Neural progenitor cell (in vitro differentiated cells): ENCODE measurements at regions not wholly inside any gene's neighbourhood (a gene's known extent, or its start where the extent isn't known, plus 50 kb on each side); places are given as distances from the start of the nearest gene placed in this dataset.

Experiments used
- DNase-seq: peaks from one replicate; pipeline ENCODE4 v3.0.0-alpha.2; 2016; ENCODE audit warnings: low spot score
- H2AFZ ChIP-seq: fragments of 200-600 bp; sonication (generic); replicated peaks from 2 replicates; pipeline ENCODE4 v1.6.1; 2016; ENCODE audit warnings: antibody characterized with exemption
- H3F3A ChIP-seq: fragments of 200-600 bp; sonication (generic); 2 replicates; pipeline ENCODE4 v1.6.1; 2016; ENCODE audit warnings: antibody characterized with exemption, low read depth
- H3K27ac ChIP-seq: fragments of 200-600 bp; sonication (generic); 2 replicates; pipeline ENCODE4 v1.5.1; 2016; ENCODE audit warnings: mild to moderate bottlenecking
- H3K27me3 ChIP-seq: fragments of 200-600 bp; sonication (generic); 2 replicates; pipeline ENCODE4 v1.6.1; 2016; ENCODE audit warnings: mild to moderate bottlenecking, moderate library complexity
- H3K36me3 ChIP-seq: fragments of 200-600 bp; sonication (generic); 2 replicates; pipeline ENCODE4 v1.5.1; 2016
- H3K4me1 ChIP-seq: fragments of 200-600 bp; sonication (generic); 2 replicates; pipeline ENCODE4 v1.6.1; 2016; ENCODE audit warnings: mixed run types
- H3K4me2 ChIP-seq: fragments of 200-600 bp; sonication (generic); 2 replicates; pipeline ENCODE4 v1.6.1; 2016
- H3K4me3 ChIP-seq: fragments of 200-600 bp; sonication (generic); 2 replicates; pipeline ENCODE4 v1.5.1; 2016
- H3K79me2 ChIP-seq: fragments of 200-600 bp; sonication (generic); 2 replicates; pipeline ENCODE4 v1.6.1; 2016; ENCODE audit warnings: low read depth
- H3K9ac ChIP-seq: fragments of 200-600 bp; sonication (generic); 2 replicates; pipeline ENCODE4 v1.6.1; 2016
- H3K9me3 ChIP-seq: fragments of 200-600 bp; sonication (generic); 2 replicates; pipeline ENCODE4 v1.5.1; 2016; ENCODE audit warnings: low read depth
- H4K20me1 ChIP-seq: fragments of 200-600 bp; sonication (generic); 2 replicates; pipeline ENCODE4 v1.6.1; 2016; ENCODE audit warnings: low read depth
- H3K27ac Mint-ChIP-seq: 3 replicates; pipeline ENCODE4 v1.8.0; 2021; ENCODE audit warnings: mixed read lengths
- H3K27me3 Mint-ChIP-seq: 2 replicates; pipeline ENCODE4 v1.8.0; 2022; ENCODE audit warnings: low read depth, mild to moderate bottlenecking, inconsistent platforms, moderate library complexity, mixed read lengths; ENCODE audit not compliant: insufficient read depth
- H3K36me3 Mint-ChIP-seq: 3 replicates; pipeline ENCODE4 v1.8.0; 2021; ENCODE audit warnings: mixed read lengths
- H3K4me1 Mint-ChIP-seq: 3 replicates; pipeline ENCODE4 v1.8.0; 2021; ENCODE audit warnings: mixed read lengths
- H3K4me3 Mint-ChIP-seq: 3 replicates; pipeline ENCODE4 v1.8.0; 2021; ENCODE audit warnings: mild to moderate bottlenecking, moderate library complexity, mixed read lengths
- H3K9me3 Mint-ChIP-seq: 3 replicates; pipeline ENCODE4 v1.8.0; 2020; ENCODE audit warnings: mixed read lengths
- CTCF ChIP-seq: fragments of 200-600 bp; sonication (generic); IDR thresholded peaks from 2 replicates; pipeline ENCODE4 v1.5.1; 2017; ENCODE audit warnings: antibody characterized with exemption, mild to moderate bottlenecking
- EZH2 ChIP-seq: fragments of 200-600 bp; sonication (generic); IDR thresholded peaks from 2 replicates; pipeline ENCODE4 v1.6.1; 2017; ENCODE audit warnings: antibody characterized with exemption, mild to moderate bottlenecking, moderate library complexity
- EZH2phosphoT487 ChIP-seq: fragments of 200-600 bp; sonication (generic); IDR thresholded peaks from 2 replicates; pipeline ENCODE4 v1.6.1; 2017; ENCODE audit warnings: antibody characterized with exemption

GRCh38 chr12:58313091-58313855 is 371.9 kb downstream of the ATP23 start:
- Mint-ChIP-seq H3K27ac (no peak overlapping the region), H3K4me3 (no peak overlapping the region), H3K9me3 (peaks cover 6% of the 10 kb centered on the region), H3K27me3 (peaks cover 4% of the 10 kb centered on the region), H3K36me3 (no peaks in the 10 kb centered on the region), H3K4me1 (peaks cover 2% of the 10 kb centered on the region)
- H4K20me1 ChIP-seq = no peaks in the 10 kb centered on the region
- H3K9ac ChIP-seq = no peak overlapping the region
- H3K4me3 ChIP-seq = no peak overlapping the region
- H2AFZ ChIP-seq = no peak overlapping the region
- H3K4me1 ChIP-seq = no peaks in the 10 kb centered on the region
- H3K27ac ChIP-seq = no peak overlapping the region
- H3K9me3 ChIP-seq = no peaks in the 10 kb centered on the region
- H3K36me3 ChIP-seq = no peaks in the 10 kb centered on the region
- H3K27me3 ChIP-seq = no peaks in the 10 kb centered on the region
- H3K4me2 ChIP-seq = no peak overlapping the region
- H3K79me2 ChIP-seq = no peaks in the 10 kb centered on the region
- H3F3A ChIP-seq = no peaks in the 10 kb centered on the region
- no peak for DNase-seq
- no peak for TF ChIP-seq EZH2
- no peak for TF ChIP-seq EZH2phosphoT487
- TF ChIP-seq CTCF = no peak

GRCh38 chr12:58314610-58315009 is 373.2 kb downstream of the ATP23 start:
- H3K4me1 Mint-ChIP-seq = peaks cover 2% of the 10 kb centered on the region
- Histone ChIP-seq H3K4me1 (no peaks in the 10 kb centered on the region), H3K27ac (no peak overlapping the region), H3K9ac (no peak overlapping the region), H3K9me3 (no peaks in the 10 kb centered on the region), H4K20me1 (no peaks in the 10 kb centered on the region), H3K4me2 (no peak overlapping the region), H3K36me3 (no peaks in the 10 kb centered on the region), H2AFZ (no peak overlapping the region), H3F3A (no peaks in the 10 kb centered on the region), H3K79me2 (no peaks in the 10 kb centered on the region), H3K27me3 (no peaks in the 10 kb centered on the region), H3K4me3 (no peak overlapping the region)
- TF ChIP-seq EZH2 = no peak
- no peak for TF ChIP-seq CTCF
- H3K27ac Mint-ChIP-seq = no peak overlapping the region
- DNase-seq = no peak
- peaks cover 3% of the 10 kb centered on the region for H3K36me3 Mint-ChIP-seq
- no peak overlapping the region for H3K4me3 Mint-ChIP-seq
- H3K9me3 Mint-ChIP-seq = peaks cover 11% of the 10 kb centered on the region
- H3K27me3 Mint-ChIP-seq = peaks cover 4% of the 10 kb centered on the region

GRCh38 chr12:58316926-58317325 is 375.6 kb downstream of the ATP23 start:
- Histone ChIP-seq H3K27me3 (no peaks in the 10 kb centered on the region), H3K27ac (no peak overlapping the region), H3K9ac (no peak overlapping the region), H3K9me3 (no peaks in the 10 kb centered on the region), H3K4me2 (no peak overlapping the region), H3K4me3 (no peak overlapping the region), H2AFZ (no peak overlapping the region), H4K20me1 (no peaks in the 10 kb centered on the region), H3K79me2 (no peaks in the 10 kb centered on the region), H3F3A (no peaks in the 10 kb centered on the region), H3K36me3 (no peaks in the 10 kb centered on the region), H3K4me1 (no peaks in the 10 kb centered on the region)
- DNase-seq = no peak
- no peak overlapping the region for H3K4me3 Mint-ChIP-seq
- peaks cover 3% of the 10 kb centered on the region for H3K36me3 Mint-ChIP-seq
- TF ChIP-seq CTCF (no peak), EZH2phosphoT487 (no peak), EZH2 (no peak)
- no peak overlapping the region for H3K27ac Mint-ChIP-seq
- no peaks in the 10 kb centered on the region for H3K4me1 Mint-ChIP-seq
- H3K27me3 Mint-ChIP-seq = peaks cover 4% of the 10 kb centered on the region
- H3K9me3 Mint-ChIP-seq = peaks cover 11% of the 10 kb centered on the region
